Progenitor cell of endocrine pancreas (in vitro differentiated cells): ENCODE measurements at regions not wholly inside any gene's neighbourhood (a gene's known extent, or its start where the extent isn't known, plus 50 kb on each side); places are given as distances from the start of the nearest gene placed in this dataset.
"Not testable (repeated sequence)": the region's sequence is repeated elsewhere in the genome, so short reads cannot be mapped to it uniquely, and the experiment has no call there.

Source experiments
- DNase-seq: peaks from one replicate; pipeline ENCODE4 v3.0.0; 2021; ENCODE audit warnings: low spot score; ENCODE audit not compliant: unreplicated experiment
- H3K27ac Mint-ChIP-seq: 2 replicates; pipeline ENCODE4 v1.8.0; 2021; ENCODE audit warnings: mild to moderate bottlenecking, moderate library complexity, mixed read lengths
- H3K27me3 Mint-ChIP-seq: 2 replicates; pipeline ENCODE4 v1.8.0; 2021; ENCODE audit warnings: mixed read lengths
- H3K36me3 Mint-ChIP-seq: 2 replicates; pipeline ENCODE4 v1.8.0; 2022; ENCODE audit warnings: mixed read lengths; ENCODE audit not compliant: insufficient read depth
- H3K4me1 Mint-ChIP-seq: 2 replicates; pipeline ENCODE4 v1.8.0; 2021; ENCODE audit warnings: low read depth, mixed read lengths
- H3K4me3 Mint-ChIP-seq: 2 replicates; pipeline ENCODE4 v1.8.0; 2021; ENCODE audit warnings: low read depth, mild to moderate bottlenecking, moderate library complexity, mixed read lengths
- H3K9me3 Mint-ChIP-seq: 2 replicates; pipeline ENCODE4 v1.8.0; 2021; ENCODE audit warnings: low read depth, mixed read lengths
- CTCF ChIP-seq: fragments of 200-600 bp; sonication (generic); IDR thresholded peaks from one replicate; pipeline ENCODE4 v1.5.0; 2021; ENCODE audit warnings: antibody characterized with exemption, mild to moderate bottlenecking; ENCODE audit not compliant: unreplicated experiment

GRCh38 chr17:62303476-62303875 is 76.9 kb upstream of the EFCAB3 start:
- no peak for DNase-seq
- H3K27ac Mint-ChIP-seq = no peak overlapping the region
- no peak for TF ChIP-seq CTCF
- no peaks in the 10 kb centered on the region for H3K36me3 Mint-ChIP-seq
- H3K4me1 Mint-ChIP-seq = peaks cover 13% of the 10 kb centered on the region
- H3K27me3 Mint-ChIP-seq = no peaks in the 10 kb centered on the region
- no peak overlapping the region for H3K4me3 Mint-ChIP-seq
- H3K9me3 Mint-ChIP-seq = peaks cover 15% of the 10 kb centered on the region

- Mint-ChIP-seq H3K27me3 (no peaks in the 10 kb centered on the region), H3K27ac (no peak overlapping the region), H3K36me3 (no peaks in the 10 kb centered on the region)
Observed at GRCh38 chr17:62300697-62301096, 79.7 kb upstream of the EFCAB3 start.

GRCh38 chr17:62275290-62275689 is 105.1 kb upstream of the EFCAB3 start:
- not testable (repeated sequence) for H3K36me3 Mint-ChIP-seq, H3K27me3 Mint-ChIP-seq, H3K4me3 Mint-ChIP-seq, DNase-seq, H3K27ac Mint-ChIP-seq, H3K4me1 Mint-ChIP-seq, H3K9me3 Mint-ChIP-seq

More at GRCh38 chr17:62300697-62301096, 79.7 kb upstream of the EFCAB3 start:
- peaks cover 9% of the 10 kb centered on the region for H3K9me3 Mint-ChIP-seq
- no peak for DNase-seq
- H3K4me1 Mint-ChIP-seq = no peaks in the 10 kb centered on the region
- TF ChIP-seq CTCF = no peak
- no peak overlapping the region for H3K4me3 Mint-ChIP-seq

GRCh38 chr17:62268361-62268760 is 112.0 kb upstream of the EFCAB3 start:
- not testable (repeated sequence) for H3K27me3 Mint-ChIP-seq, H3K4me1 Mint-ChIP-seq, H3K36me3 Mint-ChIP-seq, H3K9me3 Mint-ChIP-seq, H3K27ac Mint-ChIP-seq, H3K4me3 Mint-ChIP-seq, DNase-seq

GRCh38 chr17:62264974-62265373 is 115.4 kb upstream of the EFCAB3 start:
- not testable (repeated sequence) for H3K36me3 Mint-ChIP-seq, DNase-seq

GRCh38 chr17:62255791-62256190 is 124.6 kb upstream of the EFCAB3 start:
- not testable (repeated sequence) for DNase-seq, H3K27ac Mint-ChIP-seq, H3K27me3 Mint-ChIP-seq, H3K36me3 Mint-ChIP-seq, H3K9me3 Mint-ChIP-seq, H3K4me1 Mint-ChIP-seq, H3K4me3 Mint-ChIP-seq

More at GRCh38 chr17:62264974-62265373, 115.4 kb upstream of the EFCAB3 start:
- not testable (repeated sequence) for H3K9me3 Mint-ChIP-seq, H3K4me3 Mint-ChIP-seq, H3K4me1 Mint-ChIP-seq, H3K27ac Mint-ChIP-seq, H3K27me3 Mint-ChIP-seq

- not testable (repeated sequence) for H3K9me3 Mint-ChIP-seq, H3K27me3 Mint-ChIP-seq, H3K4me3 Mint-ChIP-seq, DNase-seq, H3K27ac Mint-ChIP-seq, H3K36me3 Mint-ChIP-seq
- H3K4me1 Mint-ChIP-seq = peaks cover 20% of the 10 kb centered on the region
Observed at GRCh38 chr17:62242076-62242475, 138.3 kb upstream of the EFCAB3 start.

- DNase-seq, H3K36me3 Mint-ChIP-seq, H3K27me3 Mint-ChIP-seq, H3K9me3 Mint-ChIP-seq, H3K4me3 Mint-ChIP-seq: not testable (repeated sequence)
- H3K4me1 Mint-ChIP-seq = peaks cover 20% of the 10 kb centered on the region
- H3K27ac Mint-ChIP-seq = peak overlapping the region; percentile 62
Observed at GRCh38 chr17:62239569-62239968, 140.8 kb upstream of the EFCAB3 start.

GRCh38 chr17:62238551-62239338 is 141.6 kb upstream of the EFCAB3 start:
- peaks cover 20% of the 10 kb centered on the region for H3K4me1 Mint-ChIP-seq
- H3K27ac Mint-ChIP-seq = peak overlapping the region; percentile 62
- H3K4me3 Mint-ChIP-seq, H3K27me3 Mint-ChIP-seq, H3K36me3 Mint-ChIP-seq, DNase-seq, H3K9me3 Mint-ChIP-seq: not testable (repeated sequence)

- DNase-seq, H3K27me3 Mint-ChIP-seq, H3K36me3 Mint-ChIP-seq, H3K9me3 Mint-ChIP-seq, H3K4me3 Mint-ChIP-seq, H3K4me1 Mint-ChIP-seq, H3K27ac Mint-ChIP-seq: not testable (repeated sequence)
Observed at GRCh38 chr17:62233822-62234481, 146.4 kb upstream of the EFCAB3 start.

GRCh38 chr17:62231293-62231692 is 149.1 kb upstream of the EFCAB3 start:
- H3K4me1 Mint-ChIP-seq, H3K36me3 Mint-ChIP-seq, H3K27ac Mint-ChIP-seq, H3K27me3 Mint-ChIP-seq, DNase-seq, H3K4me3 Mint-ChIP-seq, H3K9me3 Mint-ChIP-seq: not testable (repeated sequence)
